ENCODE measurements at regions not wholly inside any gene's neighbourhood (a gene's known extent, or its start where the extent isn't known, plus 50 kb on each side); places are given as distances from the start of the nearest gene placed in this dataset.
"Not testable (repeated sequence)": the region's sequence is repeated elsewhere in the genome, so short reads cannot be mapped to it uniquely, and the experiment has no call there.

DNA sequence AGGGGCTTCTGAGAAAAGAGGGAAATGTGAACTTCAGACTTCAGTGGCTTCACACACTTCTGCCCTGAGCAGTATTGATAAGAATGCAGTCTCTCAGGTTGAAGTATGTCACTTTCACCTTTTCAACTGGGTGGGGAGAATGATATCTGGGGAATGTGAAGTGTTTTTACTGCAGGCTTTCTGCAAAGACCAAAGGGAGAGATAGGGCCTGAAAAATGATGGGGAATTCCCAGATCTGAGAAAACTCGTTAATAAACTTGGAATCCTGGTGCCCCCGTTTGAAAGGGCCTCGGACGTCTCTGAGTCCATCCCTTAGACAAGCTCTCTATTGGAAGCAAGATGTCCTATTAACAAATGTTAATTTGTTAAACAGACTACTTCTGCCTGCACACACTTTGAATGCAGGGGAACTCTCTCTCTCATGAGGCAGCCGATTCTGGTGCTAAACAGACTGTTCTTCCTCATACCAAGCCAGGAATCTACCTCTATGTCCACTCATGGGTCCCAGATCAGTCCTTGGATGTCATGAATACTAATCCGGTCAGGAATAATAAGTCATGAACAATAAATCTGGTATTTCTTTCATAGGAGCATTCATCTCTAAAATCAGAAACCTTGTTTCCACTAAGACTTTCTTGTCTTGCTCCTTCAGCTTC is 193.6 kb downstream of the JCAD start:
- Mint-ChIP-seq H3K4me3 (no peak overlapping the region), H3K27me3 (no peaks in the 10 kb centered on the region), H3K27ac (no peak overlapping the region), H3K4me1 (no peaks in the 10 kb centered on the region), H3K9me3 (peaks cover 3% of the 10 kb centered on the region), H3K36me3 (ENCODE audit: low read depth) (no peaks in the 10 kb centered on the region)
- CTCF ChIA-PET: no interaction called here
- DNase-seq: no peak
- POLR2A ChIA-PET: no interaction called here

- no peaks in the 10 kb centered on the region for H3K9me3 Mint-ChIP-seq
- no peak overlapping the region for H3K4me3 Mint-ChIP-seq
- H3K27ac Mint-ChIP-seq: no peak overlapping the region
- no peaks in the 10 kb centered on the region for H3K36me3 Mint-ChIP-seq (ENCODE audit: low read depth)
- ChIA-PET CTCF (no interaction called here), POLR2A (no interaction called here)
- no peaks in the 10 kb centered on the region for H3K4me1 Mint-ChIP-seq
- no peak for DNase-seq
- H3K27me3 Mint-ChIP-seq: peaks cover 9% of the 10 kb centered on the region
Observed at GRCh38 chr10:29862923-29863614, 196.3 kb downstream of the JCAD start.

DNA sequence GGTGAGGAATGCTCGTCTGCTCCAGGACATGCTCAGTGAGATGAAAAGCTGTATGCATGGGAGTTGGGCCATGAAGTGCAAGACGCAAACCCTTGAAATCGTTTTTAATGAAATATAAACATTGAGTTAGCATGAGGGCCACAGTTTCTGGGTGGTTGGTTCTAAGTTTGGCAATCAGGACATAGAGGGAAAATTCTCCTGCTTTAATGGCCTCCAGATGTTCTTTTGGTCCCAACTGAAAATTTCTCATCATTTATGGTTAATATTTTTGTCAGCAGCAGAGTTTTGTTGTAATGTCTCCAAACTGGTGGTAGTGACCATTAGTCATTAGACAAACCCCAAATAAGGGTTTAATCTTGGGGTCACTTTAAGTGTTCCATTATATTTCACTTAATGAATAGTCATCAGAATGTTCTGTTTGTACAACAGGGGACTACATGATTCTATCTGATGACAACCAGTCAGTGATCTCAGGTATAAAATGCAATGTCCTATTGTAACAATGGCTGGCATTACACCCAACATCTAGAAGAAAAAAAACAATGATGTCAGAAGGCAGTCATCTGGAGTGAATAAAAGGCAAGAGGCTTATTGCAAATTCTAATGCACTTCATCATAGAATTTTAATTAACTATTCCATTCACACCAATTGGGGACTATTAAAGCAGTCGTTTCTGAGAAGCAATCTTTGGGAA is 197.4 kb downstream of the JCAD start:
- no peak for DNase-seq
- Mint-ChIP-seq H3K27ac (no peak overlapping the region), H3K4me1 (no peaks in the 10 kb centered on the region), H3K27me3 (peaks cover 14% of the 10 kb centered on the region), H3K36me3 (ENCODE audit: low read depth) (no peaks in the 10 kb centered on the region), H3K4me3 (no peak overlapping the region), H3K9me3 (no peaks in the 10 kb centered on the region)
- POLR2A ChIA-PET: no interaction called here
- CTCF ChIA-PET: no interaction called here

GRCh38 chr10:29861231-29861630 is 198.2 kb downstream of the JCAD start:
- H3K4me1 Mint-ChIP-seq; H3K9me3 Mint-ChIP-seq; CTCF ChIA-PET; POLR2A ChIA-PET; H3K36me3 Mint-ChIP-seq (ENCODE audit: low read depth); H3K27ac Mint-ChIP-seq; DNase-seq; H3K4me3 Mint-ChIP-seq: not testable (repeated sequence)
- H3K27me3 Mint-ChIP-seq: peaks cover 14% of the 10 kb centered on the region

DNA sequence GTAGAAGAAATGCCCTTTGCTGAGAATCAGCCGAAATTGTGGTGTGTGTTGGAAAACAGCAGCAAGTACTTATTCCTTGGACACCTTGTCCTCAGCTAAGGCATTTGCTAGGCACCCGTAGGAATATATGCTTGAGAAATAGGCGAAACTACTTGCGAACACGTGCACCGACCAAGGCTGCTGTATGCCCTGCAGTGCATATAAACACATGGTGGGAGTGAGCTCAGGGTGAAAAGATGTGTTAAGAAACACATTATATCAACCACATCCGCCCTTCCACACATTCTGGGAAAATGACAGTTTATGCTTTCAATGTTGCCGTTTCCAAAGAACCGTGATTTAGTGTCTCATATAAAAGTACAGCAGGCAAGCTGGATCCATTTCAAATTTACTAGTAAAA is 199.2 kb downstream of the JCAD start:
- Mint-ChIP-seq H3K4me1 (no peaks in the 10 kb centered on the region), H3K9me3 (no peaks in the 10 kb centered on the region), H3K27me3 (peaks cover 14% of the 10 kb centered on the region), H3K27ac (no peak overlapping the region), H3K36me3 (ENCODE audit: low read depth) (no peaks in the 10 kb centered on the region), H3K4me3 (no peak overlapping the region)
- no peak for DNase-seq
- CTCF ChIA-PET: no interaction called here
- POLR2A ChIA-PET: no interaction called here

DNA sequence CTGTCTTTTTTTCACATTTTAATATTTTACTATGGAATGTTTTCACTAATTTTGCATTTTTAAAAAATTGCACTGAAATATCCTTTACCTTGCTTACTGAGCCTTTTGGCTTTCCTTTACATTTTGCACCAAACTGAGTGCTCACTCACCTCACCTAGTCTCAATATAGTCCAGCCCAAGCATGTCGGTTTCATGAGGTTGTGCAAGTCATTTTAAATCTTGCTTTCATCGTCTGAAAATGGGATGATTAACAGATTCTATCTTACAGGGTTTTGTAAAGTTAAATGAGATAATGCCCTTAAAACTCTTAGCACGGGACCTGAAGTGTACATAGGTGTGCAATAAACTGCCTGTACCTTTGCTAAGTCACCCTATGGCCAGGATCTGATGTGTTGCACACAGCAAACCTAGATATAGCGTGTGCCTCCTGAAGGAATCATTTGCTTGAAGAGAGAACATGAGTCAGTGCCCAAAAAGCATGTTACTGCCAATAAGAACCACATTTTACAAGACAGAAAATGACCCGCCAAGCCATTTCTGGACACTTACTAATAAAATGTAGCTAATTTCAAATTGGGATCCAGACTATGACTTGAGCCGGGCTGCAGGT is 199.8 kb downstream of the JCAD start:
- Mint-ChIP-seq H3K4me1 (no peaks in the 10 kb centered on the region), H3K9me3 (no peaks in the 10 kb centered on the region), H3K27ac (no peak overlapping the region), H3K4me3 (no peak overlapping the region), H3K36me3 (ENCODE audit: low read depth) (no peaks in the 10 kb centered on the region), H3K27me3 (peaks cover 15% of the 10 kb centered on the region)
- POLR2A ChIA-PET: no interaction called here
- no peak for DNase-seq
- CTCF ChIA-PET: no interaction called here

DNA sequence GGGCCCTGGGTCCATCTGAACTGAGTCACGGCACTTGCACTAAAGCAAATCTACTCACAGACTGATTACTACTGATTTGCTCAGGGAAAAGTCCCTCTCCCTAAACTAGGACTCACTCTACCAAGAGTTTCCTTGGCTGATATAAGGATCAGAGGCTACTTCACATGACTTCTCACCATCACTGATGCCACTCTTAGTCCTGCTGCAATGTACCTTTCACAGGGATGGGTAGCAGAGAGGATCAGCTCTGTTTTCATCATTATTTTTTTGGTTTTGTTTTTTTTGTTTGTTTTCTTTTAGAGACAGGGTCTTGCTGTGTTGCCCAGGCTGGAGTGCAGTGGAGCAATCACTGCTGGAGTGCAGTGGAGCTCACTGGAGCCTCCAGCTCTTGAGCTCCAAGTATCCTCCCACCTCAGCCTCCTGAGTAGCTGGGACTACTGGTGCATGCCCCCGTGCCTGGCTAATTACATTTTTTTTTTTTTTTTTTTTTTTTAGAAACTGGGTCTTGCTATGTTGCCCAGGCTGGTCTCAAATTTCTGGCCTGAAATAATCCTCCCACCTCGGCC is 200.6 kb downstream of the JCAD start:
- DNase-seq: no peak
- H3K4me3 Mint-ChIP-seq: no peak overlapping the region
- H3K27ac Mint-ChIP-seq: no peak overlapping the region
- no peaks in the 10 kb centered on the region for H3K9me3 Mint-ChIP-seq
- H3K27me3 Mint-ChIP-seq: peaks cover 16% of the 10 kb centered on the region
- CTCF ChIA-PET: interaction anchor here (0.7 kb wide), 1 partner anchor 86 kb away, joined by 3 read pairs; no protein-coding TSS in a partner anchor
- no peaks in the 10 kb centered on the region for H3K36me3 Mint-ChIP-seq (ENCODE audit: low read depth)
- no peaks in the 10 kb centered on the region for H3K4me1 Mint-ChIP-seq
- POLR2A ChIA-PET: no interaction called here

DNA sequence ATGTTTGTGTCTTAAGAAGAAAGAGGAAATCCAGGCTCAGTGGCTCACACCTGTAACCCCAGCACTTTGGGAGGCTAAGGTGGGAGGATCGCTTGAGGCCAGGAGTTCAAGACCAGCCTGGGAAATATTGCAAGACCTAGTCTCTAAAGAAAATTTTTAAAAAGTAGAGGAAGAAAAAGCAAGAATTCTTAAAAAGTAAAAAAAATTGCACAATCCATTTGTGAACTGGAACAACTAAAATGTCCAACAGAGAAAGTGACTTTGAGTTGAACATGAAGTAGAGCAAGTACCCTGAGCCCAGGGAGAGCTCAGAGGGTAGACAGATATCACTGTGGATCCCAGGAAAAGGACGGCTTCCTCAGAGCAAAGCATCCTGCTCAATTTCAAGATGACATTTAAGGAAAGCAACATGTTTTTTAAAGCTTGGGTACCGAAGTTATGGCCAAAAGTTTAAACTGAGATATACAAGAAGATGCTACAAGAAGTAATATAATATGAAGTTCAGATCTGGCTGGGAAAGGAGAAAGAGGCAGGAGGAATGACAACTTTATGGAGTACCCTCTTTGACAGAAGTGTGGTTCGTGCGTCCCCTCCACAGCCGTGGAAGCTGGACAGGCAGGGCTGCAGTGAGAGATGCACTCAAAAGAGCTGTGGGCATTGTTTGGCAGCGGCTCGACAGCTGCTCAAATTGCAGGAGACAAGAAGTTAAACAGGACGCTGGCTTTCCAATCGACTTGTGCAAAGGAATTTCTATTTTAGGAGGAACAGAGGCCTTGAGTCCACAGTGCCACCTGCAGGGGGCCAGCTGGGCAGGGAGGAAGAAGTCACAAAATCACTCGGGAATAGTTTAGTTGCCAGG is 201.3 kb downstream of the JCAD start:
- no peak overlapping the region for H3K27ac Mint-ChIP-seq
- ChIA-PET CTCF (interaction anchor here (0.6 to 0.7 kb wide), 2 partner anchors 85 to 305 kb away, joined by 3 read pairs; no protein-coding TSS in a partner anchor), POLR2A (no interaction called here)
- no peaks in the 10 kb centered on the region for H3K9me3 Mint-ChIP-seq
- H3K36me3 Mint-ChIP-seq (ENCODE audit: low read depth): no peaks in the 10 kb centered on the region
- H3K4me3 Mint-ChIP-seq: no peak overlapping the region
- no peak for DNase-seq
- no peaks in the 10 kb centered on the region for H3K4me1 Mint-ChIP-seq
- peaks cover 18% of the 10 kb centered on the region for H3K27me3 Mint-ChIP-seq

GRCh38 chr10:29856295-29856694 is 203.1 kb downstream of the JCAD start:
- H3K9me3 Mint-ChIP-seq: no peaks in the 10 kb centered on the region
- ChIA-PET CTCF (no interaction called here), POLR2A (no interaction called here)
- no peak for DNase-seq
- no peaks in the 10 kb centered on the region for H3K4me1 Mint-ChIP-seq
- H3K27ac Mint-ChIP-seq: no peak overlapping the region
- no peaks in the 10 kb centered on the region for H3K36me3 Mint-ChIP-seq (ENCODE audit: low read depth)
- peaks cover 20% of the 10 kb centered on the region for H3K27me3 Mint-ChIP-seq
- no peak overlapping the region for H3K4me3 Mint-ChIP-seq

- CTCF ChIA-PET: no interaction called here
- Mint-ChIP-seq H3K27ac (no peak overlapping the region), H3K9me3 (no peaks in the 10 kb centered on the region), H3K4me1 (peaks cover 5% of the 10 kb centered on the region), H3K27me3 (peaks cover 16% of the 10 kb centered on the region), H3K36me3 (ENCODE audit: low read depth) (no peaks in the 10 kb centered on the region), H3K4me3 (no peak overlapping the region)
- DNase-seq: no peak
- POLR2A ChIA-PET: no interaction called here
Observed at GRCh38 chr10:29853913-29854312, 205.5 kb downstream of the JCAD start.

DNA sequence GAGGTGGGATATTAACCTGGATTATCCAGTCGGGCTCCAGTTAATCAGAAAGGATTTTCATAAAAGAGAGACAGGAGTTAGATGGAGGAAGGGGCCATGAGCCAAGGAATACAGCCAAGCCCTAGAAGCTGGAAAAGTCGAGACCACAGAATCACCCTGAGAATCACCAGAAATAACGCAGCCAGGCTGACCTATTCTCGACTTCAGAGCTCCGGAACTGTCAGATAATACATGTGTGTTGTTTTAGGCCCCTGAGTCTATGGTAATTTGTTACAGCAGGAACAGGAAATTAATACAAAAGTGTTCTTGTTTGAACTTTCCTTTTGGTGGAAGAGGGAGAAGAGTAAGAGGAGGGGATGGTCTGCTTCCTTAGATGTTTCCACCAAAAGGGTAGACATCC is 208.1 kb downstream of the JCAD start:
- no peaks in the 10 kb centered on the region for H3K9me3 Mint-ChIP-seq
- H3K27ac Mint-ChIP-seq: no peak overlapping the region
- ChIA-PET POLR2A (no interaction called here), CTCF (no interaction called here)
- H3K4me3 Mint-ChIP-seq: no peak overlapping the region
- no peaks in the 10 kb centered on the region for H3K36me3 Mint-ChIP-seq (ENCODE audit: low read depth)
- H3K4me1 Mint-ChIP-seq: peaks cover 5% of the 10 kb centered on the region
- peaks cover 11% of the 10 kb centered on the region for H3K27me3 Mint-ChIP-seq
- DNase-seq: no peak

- Mint-ChIP-seq H3K27ac (no peak overlapping the region), H3K27me3 (peaks cover 11% of the 10 kb centered on the region), H3K4me1 (peaks cover 5% of the 10 kb centered on the region), H3K36me3 (ENCODE audit: low read depth) (no peaks in the 10 kb centered on the region), H3K4me3 (no peak overlapping the region), H3K9me3 (no peaks in the 10 kb centered on the region)
- ChIA-PET CTCF (no interaction called here), POLR2A (no interaction called here)
- DNase-seq: no peak
Observed at GRCh38 chr10:29850371-29850770, 209.0 kb downstream of the JCAD start.

GRCh38 chr10:29849886-29850285 is 209.5 kb downstream of the JCAD start:
- ChIA-PET POLR2A (no interaction called here), CTCF (no interaction called here)
- H3K27me3 Mint-ChIP-seq: peaks cover 11% of the 10 kb centered on the region
- no peaks in the 10 kb centered on the region for H3K9me3 Mint-ChIP-seq
- DNase-seq: no peak
- H3K27ac Mint-ChIP-seq: no peak overlapping the region
- no peak overlapping the region for H3K4me3 Mint-ChIP-seq
- peaks cover 5% of the 10 kb centered on the region for H3K4me1 Mint-ChIP-seq
- H3K36me3 Mint-ChIP-seq (ENCODE audit: low read depth): no peaks in the 10 kb centered on the region

Data from activated CD4-positive, alpha-beta memory T cell treated with anti-CD3 and anti-CD28 coated beads, Interleukin-2, amount 10 ng/mL, durations not matched to agents 7 days and 5 days (primary cell).